Glutamatergic neuron (in vitro differentiated cells): ENCODE measurements at regions not wholly inside any gene's neighbourhood (a gene's known extent, or its start where the extent isn't known, plus 50 kb on each side); places are given as distances from the start of the nearest gene placed in this dataset.

Experiments
- DNase-seq: peaks from one replicate; pipeline ENCODE4 v3.0.0; 2022
- H3K27ac Mint-ChIP-seq: one replicate; pipeline ENCODE4 v1.8.0; 2020; ENCODE audit warnings: mild to moderate bottlenecking, mixed read lengths, inconsistent platforms; ENCODE audit not compliant: unreplicated experiment
- H3K27me3 Mint-ChIP-seq: one replicate; pipeline ENCODE4 v1.8.0; 2020; ENCODE audit warnings: mild to moderate bottlenecking, moderate library complexity, mixed read lengths, inconsistent platforms; ENCODE audit not compliant: unreplicated experiment
- H3K36me3 Mint-ChIP-seq: one replicate; pipeline ENCODE4 v1.8.0; 2020; ENCODE audit warnings: mild to moderate bottlenecking, mixed read lengths, inconsistent platforms; ENCODE audit not compliant: unreplicated experiment
- H3K4me1 Mint-ChIP-seq: one replicate; pipeline ENCODE4 v1.8.0; 2020; ENCODE audit warnings: mild to moderate bottlenecking, low read depth, mixed read lengths, inconsistent platforms; ENCODE audit not compliant: unreplicated experiment
- H3K4me3 Mint-ChIP-seq: one replicate; pipeline ENCODE4 v1.8.0; 2020; ENCODE audit warnings: mild to moderate bottlenecking, mixed read lengths, inconsistent platforms; ENCODE audit not compliant: unreplicated experiment
- H3K9me3 Mint-ChIP-seq: one replicate; pipeline ENCODE4 v1.8.0; 2020; ENCODE audit warnings: mild to moderate bottlenecking, moderate library complexity, mixed read lengths, inconsistent platforms; ENCODE audit not compliant: unreplicated experiment
- TF ChIP-seq, protein P1 (sequence below): fragments of 200-600 bp; sonication (generic); IDR thresholded peaks from one replicate; pipeline ENCODE4 v1.5.0; 2021; ENCODE audit not compliant: partially characterized antibody, unreplicated experiment

DNA sequence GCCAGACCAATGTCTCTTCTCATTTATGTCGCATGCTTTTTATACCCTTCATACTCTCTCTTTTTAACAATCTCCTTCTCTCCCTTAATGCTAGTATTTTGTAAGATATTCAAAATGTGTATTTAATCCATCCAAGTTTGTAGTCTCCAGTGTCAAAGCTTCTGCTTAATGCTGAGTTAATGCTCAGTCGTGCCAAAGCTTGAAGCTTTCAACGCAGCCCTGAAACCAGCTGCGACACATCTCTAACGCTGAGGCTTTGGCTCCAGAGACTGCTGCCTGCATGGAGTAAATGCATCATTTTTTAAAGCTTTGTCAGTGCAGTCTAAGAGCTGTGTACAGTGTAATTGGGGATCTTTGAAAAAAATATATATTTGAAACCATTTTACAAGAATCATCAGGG, 2108.8 kb upstream of the PIK3C3 start:
- Mint-ChIP-seq H3K4me1 (no peaks in the 10 kb centered on the region), H3K27ac (no peak overlapping the region), H3K27me3 (peaks cover 2% of the 10 kb centered on the region), H3K9me3 (no peaks in the 10 kb centered on the region), H3K4me3 (no peak overlapping the region), H3K36me3 (no peaks in the 10 kb centered on the region)
- peak; percentile 24 for DNase-seq
- TF ChIP-seq, protein P1, sequence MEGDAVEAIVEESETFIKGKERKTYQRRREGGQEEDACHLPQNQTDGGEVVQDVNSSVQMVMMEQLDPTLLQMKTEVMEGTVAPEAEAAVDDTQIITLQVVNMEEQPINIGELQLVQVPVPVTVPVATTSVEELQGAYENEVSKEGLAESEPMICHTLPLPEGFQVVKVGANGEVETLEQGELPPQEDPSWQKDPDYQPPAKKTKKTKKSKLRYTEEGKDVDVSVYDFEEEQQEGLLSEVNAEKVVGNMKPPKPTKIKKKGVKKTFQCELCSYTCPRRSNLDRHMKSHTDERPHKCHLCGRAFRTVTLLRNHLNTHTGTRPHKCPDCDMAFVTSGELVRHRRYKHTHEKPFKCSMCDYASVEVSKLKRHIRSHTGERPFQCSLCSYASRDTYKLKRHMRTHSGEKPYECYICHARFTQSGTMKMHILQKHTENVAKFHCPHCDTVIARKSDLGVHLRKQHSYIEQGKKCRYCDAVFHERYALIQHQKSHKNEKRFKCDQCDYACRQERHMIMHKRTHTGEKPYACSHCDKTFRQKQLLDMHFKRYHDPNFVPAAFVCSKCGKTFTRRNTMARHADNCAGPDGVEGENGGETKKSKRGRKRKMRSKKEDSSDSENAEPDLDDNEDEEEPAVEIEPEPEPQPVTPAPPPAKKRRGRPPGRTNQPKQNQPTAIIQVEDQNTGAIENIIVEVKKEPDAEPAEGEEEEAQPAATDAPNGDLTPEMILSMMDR, result no peak

DNA sequence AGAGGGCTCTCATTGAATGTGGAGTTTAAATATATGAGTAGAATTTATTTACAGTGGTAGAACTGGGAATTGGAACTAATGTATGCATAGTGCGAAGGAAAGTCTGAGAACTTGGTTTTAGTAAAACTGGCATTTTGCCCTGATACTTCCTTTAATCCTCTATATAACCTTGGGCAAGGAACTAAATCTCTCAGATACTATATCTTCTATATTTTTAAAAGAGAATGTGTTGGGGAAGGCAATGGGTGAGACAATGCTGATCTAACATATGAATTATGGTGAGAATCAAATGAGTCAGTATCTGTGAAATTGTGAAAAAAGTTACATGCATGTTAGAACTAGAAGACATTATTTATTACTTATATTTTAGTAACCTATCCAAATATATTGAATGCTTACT, 2109.4 kb upstream of the PIK3C3 start:
- Mint-ChIP-seq H3K36me3 (no peaks in the 10 kb centered on the region), H3K27ac (no peak overlapping the region), H3K4me3 (no peak overlapping the region), H3K27me3 (peaks cover 2% of the 10 kb centered on the region), H3K9me3 (no peaks in the 10 kb centered on the region), H3K4me1 (peaks cover 6% of the 10 kb centered on the region)
- no peak for DNase-seq
- TF ChIP-seq, protein P1, result no peak

DNA sequence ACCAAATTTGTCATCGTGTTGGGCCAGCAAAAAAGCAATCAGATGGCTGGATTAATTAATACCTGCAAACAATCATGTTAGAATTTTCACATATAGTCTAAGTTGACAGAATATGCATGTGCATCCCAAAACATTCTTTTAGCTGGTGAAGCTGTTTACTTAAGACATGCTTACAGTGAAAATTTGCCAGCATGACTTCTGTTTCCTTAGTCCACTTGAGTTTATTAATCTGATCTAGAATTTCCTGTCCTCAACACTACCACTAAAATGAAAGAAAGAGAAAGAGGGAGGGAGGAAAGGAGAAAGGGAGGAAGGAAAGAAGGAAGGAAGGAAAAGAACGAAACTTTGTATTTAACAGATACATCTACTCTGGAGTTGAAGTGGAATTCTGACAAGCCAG, 2109.9 kb upstream of the PIK3C3 start:
- no peaks in the 10 kb centered on the region for H3K9me3 Mint-ChIP-seq
- no peak overlapping the region for H3K27ac Mint-ChIP-seq
- no peaks in the 10 kb centered on the region for H3K36me3 Mint-ChIP-seq
- TF ChIP-seq, protein P1, result no peak
- H3K27me3 Mint-ChIP-seq, result peaks cover 2% of the 10 kb centered on the region
- peaks cover 7% of the 10 kb centered on the region for H3K4me1 Mint-ChIP-seq
- DNase-seq, result no peak
- H3K4me3 Mint-ChIP-seq, result no peak overlapping the region

DNA sequence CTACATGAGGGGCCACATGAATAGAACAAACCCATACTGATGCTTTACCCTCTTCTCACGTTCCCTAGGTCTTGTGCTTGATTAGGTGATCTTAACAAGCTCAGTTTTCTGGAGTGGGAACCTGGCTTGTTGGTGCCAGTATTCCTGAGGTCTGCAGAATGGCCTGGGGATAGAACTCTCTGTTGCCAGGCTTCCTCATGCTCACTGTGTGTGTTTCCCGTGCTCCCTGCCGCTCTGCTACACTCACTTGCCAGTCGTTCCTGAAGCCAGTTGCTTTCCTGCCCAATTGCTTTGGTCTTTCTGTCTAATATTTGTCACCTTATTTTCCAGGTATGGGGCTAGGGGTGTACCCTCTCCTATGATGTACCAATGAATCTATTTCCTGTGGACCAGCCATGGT, 2111.5 kb upstream of the PIK3C3 start:
- TF ChIP-seq, protein P1, result no peak
- no peaks in the 10 kb centered on the region for H3K9me3 Mint-ChIP-seq
- no peak overlapping the region for H3K27ac Mint-ChIP-seq
- H3K27me3 Mint-ChIP-seq, result peaks cover 2% of the 10 kb centered on the region
- no peak for DNase-seq
- no peaks in the 10 kb centered on the region for H3K36me3 Mint-ChIP-seq
- H3K4me1 Mint-ChIP-seq, result peaks cover 7% of the 10 kb centered on the region
- no peak overlapping the region for H3K4me3 Mint-ChIP-seq

- no peak for DNase-seq
- peaks cover 2% of the 10 kb centered on the region for H3K27me3 Mint-ChIP-seq
- no peaks in the 10 kb centered on the region for H3K9me3 Mint-ChIP-seq
- no peaks in the 10 kb centered on the region for H3K36me3 Mint-ChIP-seq
- no peak overlapping the region for H3K27ac Mint-ChIP-seq
- TF ChIP-seq, protein P1, result no peak
- peaks cover 7% of the 10 kb centered on the region for H3K4me1 Mint-ChIP-seq
- H3K4me3 Mint-ChIP-seq, result no peak overlapping the region
Observed at GRCh38 chr18:39842366-39842914, 2112.6 kb upstream of the PIK3C3 start.
